ENCODE measurements at regions not wholly inside any gene's neighbourhood (a gene's known extent, or its start where the extent isn't known, plus 50 kb on each side); places are given as distances from the start of the nearest gene placed in this dataset.

- peak; percentile 72; the same call in 1 of the 2 replicates for TF ChIP-seq THAP12 (CRISPR knock-in tag; IDR thresholded peaks at IDR 0.05)
- no peak for TF ChIP-seq ZNF586 (CRISPR knock-in tag; conservative IDR thresholded peaks at IDR 0.05)
- TF ChIP-seq BHLHE40 (IDR thresholded peaks at IDR 0.05; ENCODE audit: low read length), result no peak
These were observed 103.8 kb downstream of the ZNF280B start (continued) for GRCh38 chr22:22404598-22405284.

GRCh38 chr22:22406445-22407027 lies 102.0 kb downstream of the ZNF280B start:
- Histone ChIP-seq H3K27me3 (ENCODE audit: control insufficient read depth in 2 of 2, insufficient read depth in 2 of 2, low read length in 2 of 2) (peaks cover 21 to 60% of the 10 kb centered on the region in 2 experiments; a peak in 4 of 5 replicates), H2AFZ (ENCODE audit: low read depth, low read length) (no peak overlapping the region), H3K9me1 (ENCODE audit: control insufficient read depth, insufficient read depth, low read length) (peaks cover 6% of the 10 kb centered on the region), H3K36me3 (ENCODE audit: control insufficient read depth, insufficient read depth, low read length) (no peaks in the 10 kb centered on the region), H3K4me2 (ENCODE audit: insufficient read depth, low read length) (no peak overlapping the region), H4K20me1 (replicated peaks; ENCODE audit: control insufficient read depth, insufficient read depth, low read length) (peaks cover 18% of the 10 kb centered on the region), H3K79me2 (ENCODE audit: control insufficient read depth, insufficient read depth, low read length) (no peaks in the 10 kb centered on the region), H3K4me1 (replicated peaks in 1 of 2; ENCODE audit: control insufficient read depth in 2 of 2, insufficient read depth in 2 of 2, low read length in 2 of 2) (no peaks in the 10 kb centered on the region), H3K4me3 (no peak overlapping the region), H3K9ac (ENCODE audit: insufficient read depth in 1 of 2, low read depth in 2 of 2, low read length in 2 of 2) (no peak overlapping the region), H3K9me3 (replicated peaks; ENCODE audit: control insufficient read depth, insufficient read depth, low read depth, low read length) (no peaks in the 10 kb centered on the region), H3K27ac (ENCODE audit: extremely low read depth, low read depth, low read length) (no peak overlapping the region)
- no peak for FAIRE-seq
- POLR2A ChIA-PET, result interaction anchor here (0.5 to 1.1 kb wide), 7 partner anchors 10 to 486 kb away, joined by 3 to 6 read pairs (median 3); no protein-coding TSS in a partner anchor
- TF ChIP-seq ZNF639 (CRISPR knock-in tag; conservative IDR thresholded peaks at IDR 0.05 in 1 of 2, IDR thresholded peaks at IDR 0.05 in 1 of 2) (0 out of 4 replicates have a peak, but pooled peaks of 1 of the 2 experiments have one; percentile 10), ZNF263 (CRISPR knock-in tag; IDR thresholded peaks at IDR 0.05; ENCODE audit: borderline replicate concordance) (0 out of 2 replicates have a peak, but pooled peaks have one; percentile 39), TEAD4 (IDR thresholded peaks at IDR 0.05; ENCODE audit: low read length) (no peak), TEAD4 (CRISPR knock-in tag; IDR thresholded peaks at IDR 0.05; ENCODE audit: borderline replicate concordance) (peak; percentile 71; the same call in 1 of the 2 replicates), ZNF212 (CRISPR knock-in tag; IDR thresholded peaks at IDR 0.05) (no peak), JUN (IDR thresholded peaks at IDR 0.05; ENCODE audit: borderline replicate concordance, low read depth, low read length) (no peak), JUN (CRISPR knock-in tag; IDR thresholded peaks at IDR 0.05; ENCODE audit: borderline replicate concordance) (0 out of 2 replicates have a peak, but pooled peaks have one; percentile 41), ZNF589 (CRISPR knock-in tag; IDR thresholded peaks at IDR 0.05; ENCODE audit: low read depth) (no peak), ZNF511 (CRISPR knock-in tag; IDR thresholded peaks at IDR 0.05) (0 out of 2 replicates have a peak, but pooled peaks have one; percentile 18), MAFG (tag; conservative IDR thresholded peaks at IDR 0.05) (no peak), KLF13 (tag; IDR thresholded peaks at IDR 0.05; ENCODE audit: borderline replicate concordance, low read depth) (no peak)
- in situ Hi-C loops (cut with MboI) (no loop called here), intact Hi-C loops (cut with micrococcal nuclease) (no loop called here)
- CTCF ChIA-PET (ENCODE audit: low intra/inter-chr PET ratio), result no interaction called here
- no peak for ATAC-seq
- peak in 1 of 4 experiments; percentile 21 for DNase-seq (ENCODE audit: extremely low read depth in 1 of 4, low spot score in 3 of 4)
- under 1% methylated on average over 5 of the region's 5 CpGs for WGBS (ENCODE audit: insufficient coverage, low coverage, missing lambda C conversion rate)
- no TSS peak for BruUV-seq (replicated peaks)
